Hepatocyte (in vitro differentiated cells): ENCODE measurements at regions not wholly inside any gene's neighbourhood (a gene's known extent, or its start where the extent isn't known, plus 50 kb on each side); places are given as distances from the start of the nearest gene placed in this dataset.

Experiments
- DNase-seq: peaks from one replicate; pipeline ENCODE4 v3.0.0-alpha.2; 2016; ENCODE audit warnings: low spot score
- H2AFZ ChIP-seq: fragments of 200-600 bp; sonication (generic); 2 replicates; pipeline ENCODE4 v1.6.0; 2016; ENCODE audit warnings: antibody characterized with exemption, mild to moderate bottlenecking
- H3K27ac ChIP-seq: fragments of 200-600 bp; sonication (generic); 2 replicates; pipeline ENCODE4 v1.5.1; 2016; ENCODE audit warnings: mild to moderate bottlenecking
- H3K27me3 ChIP-seq: fragments of 200-600 bp; sonication (generic); 2 replicates; pipeline ENCODE4 v1.6.1; 2016
- H3K36me3 ChIP-seq: fragments of 200-600 bp; sonication (generic); replicated peaks from 2 replicates; pipeline ENCODE4 v1.5.1; 2016; ENCODE audit warnings: low read depth; ENCODE audit not compliant: insufficient read depth
- H3K4me1 ChIP-seq: fragments of 200-600 bp; sonication (generic); 2 replicates; pipeline ENCODE4 v1.5.1; 2016; ENCODE audit warnings: mild to moderate bottlenecking, moderate library complexity; ENCODE audit not compliant: insufficient read depth
- H3K4me2 ChIP-seq: fragments of 200-600 bp; sonication (generic); 2 replicates; pipeline ENCODE4 v1.6.0; 2016
- H3K4me3 ChIP-seq: fragments of 200-600 bp; sonication (generic); 2 replicates; pipeline ENCODE4 v1.5.1; 2016; ENCODE audit warnings: mild to moderate bottlenecking
- H3K79me2 ChIP-seq: fragments of 200-600 bp; sonication (generic); 2 replicates; pipeline ENCODE4 v1.6.0; 2017; ENCODE audit warnings: mild to moderate bottlenecking
- H3K9me2 ChIP-seq: fragments of 200-600 bp; sonication (generic); replicated peaks from 2 replicates; pipeline ENCODE4 v1.6.0; 2017; ENCODE audit warnings: mild to moderate bottlenecking; ENCODE audit not compliant: insufficient read depth
- H3K9me3 ChIP-seq: fragments of 200-600 bp; sonication (generic); 2 replicates; pipeline ENCODE4 v1.5.1; 2016; ENCODE audit warnings: low read depth, mild to moderate bottlenecking
- H4K20me1 ChIP-seq: fragments of 200-600 bp; sonication (generic); 2 replicates; pipeline ENCODE4 v1.6.0; 2016; ENCODE audit warnings: mild to moderate bottlenecking; ENCODE audit not compliant: insufficient read depth, poor library complexity, severe bottlenecking
- CTCF ChIP-seq: fragments of 200-600 bp; sonication (generic); IDR thresholded peaks from 2 replicates; pipeline ENCODE4 v1.5.1; 2016; ENCODE audit warnings: antibody characterized with exemption, mild to moderate bottlenecking; ENCODE audit not compliant: poor library complexity
- EZH2 ChIP-seq: fragments of 200-600 bp; sonication (generic); IDR thresholded peaks from 2 replicates; pipeline ENCODE4 v1.6.1; 2016; ENCODE audit warnings: antibody characterized with exemption, mild to moderate bottlenecking, borderline replicate concordance
- EZH2phosphoT487 ChIP-seq: fragments of 200-600 bp; sonication (generic); IDR thresholded peaks from one replicate; pipeline ENCODE4 v1.6.1; 2018; ENCODE audit warnings: antibody characterized with exemption, mild to moderate bottlenecking, low read depth, moderate library complexity; ENCODE audit not compliant: unreplicated experiment, severe bottlenecking
- WGBS: methylation state at CpG from one replicate; pipeline ENCODE4 v1.1.6; 2016; ENCODE audit warnings: low lambda C conversion rate; ENCODE audit errors: missing lambda C conversion rate; 5-methylcytosine and 5-hydroxymethylcytosine counted together

- Histone ChIP-seq H4K20me1 (no peaks in the 10 kb centered on the region), H3K4me2 (no peak overlapping the region), H3K4me3 (no peak overlapping the region), H3K36me3 (no peaks in the 10 kb centered on the region), H2AFZ (no peak overlapping the region), H3K27me3 (no peaks in the 10 kb centered on the region), H3K9me2 (no peaks in the 10 kb centered on the region), H3K27ac (no peak overlapping the region), H3K4me1 (no peaks in the 10 kb centered on the region), H3K9me3 (no peaks in the 10 kb centered on the region), H3K79me2 (no peaks in the 10 kb centered on the region)
- 73% methylated on average over 1 of the region's 1 CpG for WGBS
- TF ChIP-seq CTCF (no peak), EZH2phosphoT487 (no peak), EZH2 (no peak)
- peak; percentile 30 for DNase-seq
Measured at GRCh38 chr2:183950673-183951072, 647.7 kb upstream of the ZNF804A start.

- Histone ChIP-seq H3K4me2 (no peak overlapping the region), H3K4me1 (no peaks in the 10 kb centered on the region), H2AFZ (no peak overlapping the region), H3K27me3 (no peaks in the 10 kb centered on the region), H3K36me3 (no peaks in the 10 kb centered on the region), H3K79me2 (no peaks in the 10 kb centered on the region), H3K9me2 (no peaks in the 10 kb centered on the region), H4K20me1 (no peaks in the 10 kb centered on the region), H3K27ac (no peak overlapping the region), H3K9me3 (no peaks in the 10 kb centered on the region), H3K4me3 (no peak overlapping the region)
- no peak for DNase-seq
- 91% methylated on average over 2 of the region's 2 CpGs for WGBS
- TF ChIP-seq EZH2: no peak
Measured at GRCh38 chr2:183951630-183952029, 646.7 kb upstream of the ZNF804A start.

GRCh38 chr2:183952741-183953140 is 645.6 kb upstream of the ZNF804A start:
- Histone ChIP-seq H3K9me3 (no peaks in the 10 kb centered on the region), H3K4me3 (no peak overlapping the region), H3K27ac (no peak overlapping the region), H3K4me2 (no peak overlapping the region), H4K20me1 (no peaks in the 10 kb centered on the region), H3K27me3 (no peaks in the 10 kb centered on the region), H3K79me2 (no peaks in the 10 kb centered on the region), H3K36me3 (no peaks in the 10 kb centered on the region), H2AFZ (no peak overlapping the region), H3K4me1 (no peaks in the 10 kb centered on the region), H3K9me2 (no peaks in the 10 kb centered on the region)
- 73% methylated on average over 2 of the region's 2 CpGs for WGBS
- TF ChIP-seq EZH2 (no peak), EZH2phosphoT487 (no peak), CTCF (no peak)
- DNase-seq: no peak

- H3K4me1 ChIP-seq: no peaks in the 10 kb centered on the region
- H3K9me2 ChIP-seq: no peaks in the 10 kb centered on the region
- H3K27ac ChIP-seq: no peak overlapping the region
- H2AFZ ChIP-seq: no peak overlapping the region
- H3K27me3 ChIP-seq: no peaks in the 10 kb centered on the region
- no peaks in the 10 kb centered on the region for H4K20me1 ChIP-seq
- no peak overlapping the region for H3K4me2 ChIP-seq
- H3K36me3 ChIP-seq: no peaks in the 10 kb centered on the region
- no peak overlapping the region for H3K4me3 ChIP-seq
- DNase-seq: no peak
- H3K79me2 ChIP-seq: no peaks in the 10 kb centered on the region
- no peaks in the 10 kb centered on the region for H3K9me3 ChIP-seq
- TF ChIP-seq EZH2 (no peak), EZH2phosphoT487 (no peak), CTCF (no peak)
- 61% methylated on average over 1 of the region's 1 CpG for WGBS
Measured at GRCh38 chr2:183963609-183964008, 634.7 kb upstream of the ZNF804A start.
